G401 (cell line): ENCODE measurements at regions not wholly inside any gene's neighbourhood (a gene's known extent, or its start where the extent isn't known, plus 50 kb on each side); places are given as distances from the start of the nearest gene placed in this dataset.

Experiments used
- DNase-seq: peaks from one replicate; pipeline ENCODE4 v3.0.0-alpha.2; 2015; ENCODE audit warnings: low spot score
- in situ Hi-C: cut with HindIII; loops from 2 replicates; pipeline ENCODE4 v1.10.0; 2016; ENCODE audit warnings: low sequenced_read_pairs, mixed read lengths

DNA sequence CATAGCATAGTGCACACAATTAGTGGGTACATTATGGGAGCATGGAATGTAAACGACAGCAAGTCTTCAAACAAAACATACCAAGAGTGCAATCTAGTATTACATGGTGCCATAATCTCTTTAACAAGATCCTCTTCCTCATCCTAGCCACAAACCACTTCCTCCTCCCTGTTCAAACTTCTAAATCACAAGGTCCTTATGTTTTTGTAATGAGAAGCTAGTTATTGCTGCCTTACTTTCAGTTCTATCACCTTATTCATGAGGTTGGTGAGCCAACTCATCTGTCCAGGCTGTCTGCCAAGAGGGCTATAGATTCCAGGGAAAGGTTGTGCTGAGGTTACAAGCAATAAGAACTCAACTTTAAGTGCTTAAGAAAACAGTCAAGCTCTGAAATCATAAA lies 195.4 kb upstream of the ARHGAP20 start:
- in situ Hi-C loops, result no loop called here
- no peak for DNase-seq

DNA sequence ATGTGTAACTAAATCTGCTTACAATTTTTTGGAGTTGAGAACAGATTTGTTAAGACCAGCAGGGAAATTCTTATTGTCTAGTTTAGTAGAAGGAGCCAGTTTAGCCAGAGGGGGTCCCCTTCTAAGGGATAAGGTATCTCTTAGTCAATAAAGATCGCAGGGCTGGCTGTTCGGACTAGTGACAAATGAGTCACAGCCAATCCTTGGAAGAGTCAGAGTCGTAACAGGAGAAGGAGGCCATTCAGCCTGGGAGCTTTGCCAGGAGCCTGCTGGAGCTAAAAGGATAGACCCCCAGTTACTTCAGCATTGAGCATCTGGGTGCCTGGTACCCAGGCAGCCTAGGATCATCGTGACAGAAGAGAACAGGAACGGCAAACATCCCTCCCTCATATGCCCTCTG lies 191.6 kb upstream of the ARHGAP20 start:
- DNase-seq, result no peak
- in situ Hi-C loops, result no loop called here

DNA sequence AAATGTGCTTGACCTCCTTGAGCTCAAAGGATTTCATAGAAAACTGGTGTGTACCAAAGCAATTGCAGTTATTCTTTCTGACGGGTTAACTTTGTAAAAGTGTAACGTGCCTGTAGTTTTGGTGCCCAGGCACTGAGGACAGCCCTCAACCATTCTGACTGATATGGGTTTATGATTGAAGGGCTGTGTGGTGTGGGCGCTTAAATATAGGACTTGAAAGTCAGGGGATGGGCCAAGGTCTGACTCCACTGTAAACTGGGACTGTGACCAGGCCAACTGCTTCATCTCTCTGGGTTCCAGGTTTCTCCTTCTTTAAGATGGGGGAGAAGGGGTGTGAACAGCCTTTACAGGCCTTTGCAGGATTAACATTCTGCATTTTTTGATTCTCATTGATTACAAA lies 191.1 kb upstream of the ARHGAP20 start:
- in situ Hi-C loops, result no loop called here

DNA sequence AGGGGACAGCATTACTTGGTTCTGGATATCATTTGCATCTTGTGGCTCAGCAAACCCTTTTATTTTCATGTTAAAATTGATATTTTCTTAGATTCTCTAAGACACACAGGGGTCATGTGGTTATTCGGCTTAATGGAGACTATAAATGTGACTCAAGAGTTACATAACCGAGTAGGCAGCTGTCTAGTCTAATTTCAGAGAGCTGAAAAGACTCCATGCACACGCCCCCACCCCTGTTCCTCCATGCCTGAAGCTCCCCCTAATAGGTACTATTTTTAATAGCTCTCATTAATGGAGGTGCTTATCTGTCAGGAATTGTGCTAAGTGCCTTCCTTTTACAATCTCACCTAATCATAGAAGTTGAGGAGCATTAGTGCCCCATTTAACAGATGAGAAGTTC lies 189.2 kb upstream of the ARHGAP20 start:
- DNase-seq, result no peak
- in situ Hi-C loops, result no loop called here

More for the DNA sequence above, 191.1 kb upstream of the ARHGAP20 start:
- no peak for DNase-seq

DNA sequence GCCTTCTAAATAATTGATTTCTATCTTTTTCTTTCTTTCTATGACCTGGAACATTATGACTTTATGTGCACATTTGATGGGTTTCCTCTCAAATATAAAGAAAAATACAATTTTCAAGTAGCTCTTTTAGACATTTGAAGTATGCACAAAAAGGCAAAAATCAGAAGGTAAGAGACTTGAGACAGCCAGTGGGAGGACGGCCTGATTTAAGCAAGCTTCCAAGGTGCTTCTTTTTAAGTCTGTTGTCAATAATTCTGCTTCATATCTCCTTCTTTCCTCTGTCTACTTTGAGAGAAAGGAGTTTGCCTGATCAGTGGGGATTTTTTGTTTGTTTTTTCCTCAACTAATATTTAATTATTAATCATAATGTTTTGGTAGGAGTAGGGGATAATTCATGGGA lies 188.2 kb upstream of the ARHGAP20 start:
- in situ Hi-C loops, result no loop called here
- DNase-seq, result no peak

DNA sequence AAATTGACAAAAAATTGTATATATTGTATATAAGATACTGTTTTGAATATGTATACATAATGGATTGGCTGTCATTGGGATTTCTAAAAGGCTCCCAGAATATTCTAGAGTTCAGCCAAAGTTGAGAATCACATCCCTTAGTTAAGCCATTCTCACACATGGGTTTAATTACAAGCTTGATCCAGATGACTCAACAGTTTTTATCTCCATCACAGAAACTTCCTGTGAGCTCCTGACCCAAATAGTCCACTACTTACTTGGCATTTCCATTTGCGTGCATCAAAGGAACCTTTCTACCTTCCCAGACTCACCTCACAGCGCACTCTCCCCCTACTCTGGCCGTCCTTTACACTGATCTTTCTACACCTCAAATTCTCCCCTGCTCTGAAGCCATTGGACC lies 184.8 kb upstream of the ARHGAP20 start:
- in situ Hi-C loops, result no loop called here
- DNase-seq, result no peak

DNA sequence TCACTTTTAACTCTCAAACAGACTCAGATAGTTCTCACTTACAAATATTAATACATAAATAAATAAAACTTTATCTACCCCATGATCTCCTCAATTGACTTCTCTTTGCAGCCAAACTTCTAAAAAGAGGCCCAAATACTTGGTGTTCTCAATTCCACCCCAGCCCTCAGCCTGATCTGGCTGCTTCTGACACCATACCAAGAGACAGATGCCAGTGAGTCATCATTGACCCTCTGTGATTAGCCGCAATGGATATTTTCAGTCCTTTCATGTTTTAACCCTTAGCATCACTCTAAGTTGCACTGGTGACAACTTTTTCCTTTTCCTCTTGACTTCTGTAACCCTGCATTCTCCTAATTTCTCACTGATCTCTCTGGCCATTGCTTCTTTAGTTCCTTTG lies 184.1 kb upstream of the ARHGAP20 start:
- DNase-seq, result no peak
- in situ Hi-C loops, result no loop called here

DNA sequence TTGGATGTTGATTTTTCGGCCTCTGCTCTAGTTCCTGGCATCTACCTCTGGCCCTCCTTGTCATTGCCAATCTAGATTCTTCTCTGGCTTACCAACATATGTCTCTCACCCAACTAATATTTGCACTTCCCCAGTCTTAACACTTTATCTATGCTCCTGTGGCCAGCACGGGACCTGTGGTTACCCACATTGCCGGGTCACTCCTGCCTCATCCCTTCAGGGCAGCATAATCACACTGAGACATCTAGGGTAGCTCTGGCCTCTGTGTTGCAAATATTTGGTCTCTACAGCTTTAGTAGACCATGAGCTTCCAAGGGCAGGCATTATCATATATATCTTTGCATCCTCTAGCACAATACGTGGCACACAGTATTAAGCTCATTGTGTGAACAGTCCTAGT lies 182.0 kb upstream of the ARHGAP20 start:
- in situ Hi-C loops, result no loop called here

DNA sequence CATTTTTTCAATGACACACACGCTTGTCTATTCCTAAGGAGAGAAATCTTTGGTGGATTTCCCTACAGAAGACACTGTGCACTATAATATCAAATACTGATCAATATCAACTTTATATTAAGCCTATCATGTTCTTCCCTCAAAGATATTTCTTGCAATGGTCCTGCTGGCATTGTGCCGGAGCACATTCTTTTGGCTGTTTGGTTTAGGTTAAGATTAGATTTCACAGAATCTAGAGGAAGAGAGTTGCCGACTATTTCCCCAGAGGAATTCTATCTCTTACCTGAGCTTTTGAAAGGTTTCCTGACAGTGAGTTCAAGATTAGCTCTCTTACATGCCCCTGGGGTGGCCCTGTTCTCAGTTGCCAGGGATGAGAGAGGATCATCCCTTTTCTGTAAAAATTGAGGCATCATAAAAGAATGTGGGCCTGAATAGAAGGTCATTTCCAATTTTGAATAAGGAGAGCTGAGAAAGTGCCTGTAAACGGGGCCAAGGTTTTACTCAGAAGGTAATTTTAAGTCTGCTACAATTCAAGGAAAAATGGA lies 180.6 kb upstream of the ARHGAP20 start:
- in situ Hi-C loops, result no loop called here
- no peak for DNase-seq

More for the DNA sequence above, 182.0 kb upstream of the ARHGAP20 start:
- DNase-seq, result no peak

DNA sequence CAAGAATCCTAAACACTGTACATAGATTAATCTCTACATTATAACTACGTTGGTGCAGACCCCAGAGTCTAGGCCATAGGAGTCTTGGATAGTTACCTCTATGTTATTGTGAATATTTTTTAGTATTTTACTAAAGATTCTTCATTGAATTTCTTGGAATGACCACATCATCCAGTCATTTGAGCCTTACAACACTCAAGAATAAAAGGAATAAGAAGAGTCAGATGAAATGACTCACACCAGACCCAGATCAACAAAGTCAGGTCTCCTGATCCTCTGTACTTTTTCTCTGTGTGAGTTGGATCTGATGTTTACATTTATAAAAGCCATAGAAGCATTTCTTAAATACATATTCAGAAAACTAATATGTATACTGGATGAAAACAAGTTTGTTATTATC lies 179.2 kb upstream of the ARHGAP20 start:
- in situ Hi-C loops, result no loop called here
- DNase-seq, result no peak

DNA sequence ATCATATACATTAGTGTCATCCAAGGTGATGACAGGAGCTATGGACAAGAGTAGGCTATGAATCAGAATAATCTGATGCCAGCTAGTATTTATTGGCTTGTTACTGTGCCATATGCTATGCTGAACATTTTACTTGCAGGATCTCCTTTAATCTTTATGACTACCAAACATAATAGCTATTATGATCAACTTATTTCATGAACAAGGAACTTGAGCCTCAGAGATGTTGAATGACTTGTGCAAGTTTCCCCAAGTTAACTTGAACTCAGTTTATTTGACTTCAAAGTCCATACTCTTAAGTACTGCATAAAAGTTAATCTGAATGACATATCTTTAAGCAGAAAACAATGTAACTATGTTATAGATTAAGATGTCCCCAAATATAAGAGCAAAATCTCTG lies 178.8 kb upstream of the ARHGAP20 start:
- DNase-seq, result no peak
- in situ Hi-C loops, result no loop called here

DNA sequence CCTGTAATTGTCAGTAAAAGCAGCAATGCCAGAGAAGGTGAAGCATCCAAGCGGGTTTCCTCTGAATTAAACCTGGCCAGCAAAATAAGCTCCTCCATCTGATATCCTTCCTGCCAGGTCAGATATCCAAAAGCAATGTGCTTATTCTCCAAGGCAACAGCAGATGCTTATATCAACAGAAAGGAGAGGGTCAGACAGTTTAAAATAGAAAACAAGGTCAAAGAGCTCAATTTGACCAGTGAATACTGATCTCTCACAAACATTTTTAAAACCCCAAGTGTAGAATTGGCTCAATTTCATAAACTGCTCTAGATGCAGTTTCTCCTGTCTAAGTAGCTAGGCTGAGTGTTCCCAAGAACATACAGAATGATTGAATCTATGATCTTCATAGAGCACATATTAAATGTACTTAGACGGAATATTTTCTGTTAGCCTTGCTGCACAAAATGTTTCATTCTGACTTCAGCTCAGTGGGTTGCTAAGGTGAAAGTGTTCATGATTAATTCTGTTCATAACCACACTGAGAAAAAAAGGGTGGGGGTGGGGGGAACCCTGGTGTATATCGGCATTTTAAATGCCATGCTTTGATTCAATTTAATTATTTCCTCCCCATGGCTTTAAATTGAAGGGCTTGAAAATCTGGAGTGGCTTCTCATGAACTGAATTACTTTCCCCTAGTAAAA lies 174.2 kb upstream of the ARHGAP20 start:
- in situ Hi-C loops, result no loop called here
- no peak for DNase-seq

DNA sequence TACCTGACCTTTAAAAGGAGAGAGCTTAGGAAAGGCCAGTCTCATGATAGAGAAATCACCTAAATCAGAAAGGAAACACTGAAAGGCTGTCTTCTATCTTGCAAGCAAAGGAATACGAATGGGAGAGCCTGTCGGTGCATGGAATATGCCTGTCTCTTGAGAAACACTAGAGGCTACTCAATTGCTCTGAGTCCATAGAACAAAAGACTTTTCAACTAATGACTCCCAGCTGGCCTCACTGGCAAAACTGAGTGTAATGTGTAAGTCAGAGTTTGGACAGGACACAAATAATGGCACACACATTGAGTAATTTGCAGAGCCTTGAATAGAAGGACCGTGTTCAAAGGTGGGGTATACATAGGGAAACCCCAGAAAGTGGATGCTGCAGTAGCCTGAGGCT lies 171.0 kb upstream of the ARHGAP20 start:
- in situ Hi-C loops, result no loop called here

DNA sequence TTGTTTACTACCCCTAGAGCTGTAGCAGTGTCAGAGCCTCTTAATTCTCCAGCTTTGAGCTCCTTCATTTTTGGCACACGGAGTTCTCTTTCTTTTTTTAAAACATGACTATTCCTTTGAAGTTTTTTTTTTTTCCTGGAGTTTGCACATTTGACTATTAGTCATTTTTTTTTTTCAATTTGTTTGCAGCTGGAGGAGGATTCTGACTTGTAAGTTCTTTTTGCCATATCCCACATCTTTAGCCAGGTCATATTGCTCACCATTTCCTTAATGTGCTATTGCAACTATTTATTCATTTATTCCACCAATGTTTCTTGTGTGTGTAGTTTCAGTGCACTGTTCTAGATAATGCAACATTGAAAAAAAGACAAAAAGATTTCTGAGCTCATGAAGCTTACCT lies 166.3 kb upstream of the ARHGAP20 start:
- no peak for DNase-seq
- in situ Hi-C loops, result no loop called here

More for the DNA sequence above, 171.0 kb upstream of the ARHGAP20 start:
- DNase-seq, result no peak

DNA sequence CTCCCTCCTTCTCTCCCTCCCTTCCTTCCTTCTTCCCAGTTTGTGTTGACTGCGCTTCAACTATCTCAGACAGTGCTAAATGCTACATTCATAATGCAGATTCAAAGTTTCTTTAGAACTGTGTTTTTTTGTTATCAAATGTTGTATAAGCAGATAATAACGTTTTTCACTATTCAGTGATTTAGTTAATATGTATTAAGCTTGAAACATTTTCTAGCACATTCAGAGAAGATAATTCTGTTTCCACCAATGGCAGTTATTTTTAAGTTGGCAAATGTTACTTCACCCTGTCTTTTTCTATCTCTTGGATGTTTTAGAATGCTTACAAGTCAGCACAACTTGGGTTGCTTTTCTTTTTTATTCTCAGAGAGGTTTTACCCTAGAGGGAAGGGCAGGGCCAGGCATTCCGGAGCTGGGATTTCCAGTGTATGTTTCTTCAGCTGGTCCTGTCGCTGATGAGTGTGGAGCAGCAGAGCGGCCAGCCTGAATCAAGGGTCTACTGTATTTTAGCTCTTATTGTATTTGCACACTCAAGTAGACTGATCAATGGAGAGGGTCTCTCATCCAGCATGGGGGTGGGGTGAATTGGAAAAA lies 162.3 kb upstream of the ARHGAP20 start:
- DNase-seq, result no peak
- in situ Hi-C loops, result no loop called here

DNA sequence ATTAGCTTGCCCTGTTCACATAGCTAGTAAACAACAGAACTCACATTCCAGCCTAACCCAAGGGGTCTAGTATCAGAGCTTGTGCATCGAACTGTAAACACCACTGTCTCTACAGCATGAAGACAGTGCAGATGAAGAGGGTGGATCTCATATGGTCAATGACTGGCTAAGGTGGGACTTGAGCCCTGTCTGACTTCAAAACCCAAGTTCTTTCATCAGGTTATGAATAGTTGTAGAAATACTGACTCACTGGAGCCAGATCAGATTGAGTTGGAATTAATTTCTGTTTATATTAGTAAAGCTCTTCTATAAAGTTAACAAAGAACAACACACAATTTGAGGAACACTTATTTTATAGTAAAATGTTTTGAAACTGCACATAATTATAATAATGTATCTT lies 161.7 kb upstream of the ARHGAP20 start:
- in situ Hi-C loops, result no loop called here
- DNase-seq, result no peak

DNA sequence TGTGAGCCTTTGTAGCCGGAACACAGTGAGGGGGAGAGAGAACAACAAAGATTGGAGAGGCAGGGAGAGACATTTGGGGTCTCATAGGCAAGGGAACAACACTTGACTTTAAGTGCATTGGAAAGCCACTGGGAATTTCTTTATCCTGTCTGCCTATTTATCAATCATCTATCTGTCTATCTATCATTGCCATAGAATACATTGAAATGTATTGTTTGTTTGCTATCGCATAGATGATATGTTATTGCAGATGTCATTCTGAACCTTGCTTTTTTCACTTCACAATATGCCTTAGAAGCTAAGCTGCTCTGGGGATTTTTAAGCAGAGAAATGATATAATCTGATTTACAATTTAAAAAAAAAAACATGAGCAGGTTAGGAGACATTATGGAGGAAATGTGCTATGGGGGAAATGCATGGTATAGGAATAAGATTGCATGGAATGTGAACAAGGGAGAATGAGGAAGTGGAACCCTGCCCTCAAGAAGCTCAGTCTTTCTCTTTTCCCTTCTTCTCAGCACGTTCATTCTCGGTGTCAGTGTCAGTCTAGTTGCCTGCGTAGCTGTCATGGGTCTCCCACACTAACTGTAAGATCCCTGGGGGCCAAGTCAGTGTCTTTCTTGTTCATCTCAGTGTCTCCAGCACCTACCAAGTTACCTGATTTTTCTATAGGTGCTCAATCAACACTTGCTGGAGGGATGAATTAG lies 158.7 kb upstream of the ARHGAP20 start:
- in situ Hi-C loops, result no loop called here

DNA sequence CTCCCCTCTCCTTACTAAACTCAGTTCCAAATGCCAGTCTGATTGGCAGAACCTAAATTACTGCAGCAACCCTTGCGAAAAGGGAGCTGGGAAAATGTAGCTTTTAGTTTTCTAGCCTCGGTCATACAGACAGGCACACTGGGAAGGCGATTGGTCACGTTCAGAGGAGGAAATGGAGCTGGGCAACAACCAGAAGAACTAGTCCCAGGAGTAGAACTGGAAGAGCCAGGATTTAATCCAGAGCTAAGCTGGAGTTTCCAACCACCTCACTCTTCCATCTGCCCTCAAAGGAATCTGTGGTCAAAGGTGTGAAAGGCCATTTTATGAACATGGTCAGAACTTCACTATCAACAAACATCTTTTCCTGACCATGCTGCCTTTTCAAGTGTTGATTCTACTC lies 155.7 kb upstream of the ARHGAP20 start:
- no peak for DNase-seq
- in situ Hi-C loops, result no loop called here

More for the DNA sequence above, 158.7 kb upstream of the ARHGAP20 start:
- no peak for DNase-seq

DNA sequence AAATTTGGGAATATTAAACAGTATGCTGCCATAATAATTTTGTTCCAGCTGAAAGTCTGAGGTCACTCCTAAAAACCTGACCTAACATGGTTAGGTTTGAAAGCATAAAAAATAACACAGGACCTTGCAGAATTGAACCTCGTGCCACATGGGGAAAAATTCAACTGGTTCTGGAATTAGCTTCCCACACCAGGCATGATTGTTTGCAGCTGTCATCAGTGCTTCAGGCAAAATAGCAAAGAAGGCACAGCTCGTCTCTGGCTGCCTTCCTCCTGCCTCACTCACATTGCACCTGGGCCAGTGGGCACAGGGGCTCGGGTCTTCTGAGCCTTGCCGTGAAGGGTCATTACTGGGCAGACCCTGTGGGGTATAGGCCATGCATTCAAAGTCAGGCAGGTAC lies 153.8 kb upstream of the ARHGAP20 start:
- in situ Hi-C loops, result no loop called here
- DNase-seq, result no peak

DNA sequence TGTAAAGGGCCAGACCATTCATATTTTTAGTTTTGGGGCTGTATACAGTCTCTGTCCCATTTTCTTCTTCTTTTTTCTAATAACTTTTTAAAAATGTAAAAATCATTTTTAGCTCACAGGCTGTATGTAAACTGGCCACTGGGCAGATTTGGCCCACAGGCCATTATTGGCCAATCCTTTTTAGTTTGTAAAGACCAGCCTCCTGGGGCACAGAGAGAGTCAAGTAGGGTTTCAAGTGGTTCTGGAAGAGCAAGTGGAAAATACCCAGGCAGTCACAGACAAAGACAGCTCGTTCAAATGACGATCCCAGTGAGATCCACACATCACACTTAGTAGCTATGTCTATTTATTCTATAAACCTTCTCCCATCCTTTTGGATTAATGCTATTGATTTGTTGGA lies 150.2 kb upstream of the ARHGAP20 start:
- in situ Hi-C loops, result no loop called here
- DNase-seq, result no peak
